AG09319 (cell line): ENCODE measurements at regions not wholly inside any gene's neighbourhood (a gene's known extent, or its start where the extent isn't known, plus 50 kb on each side); places are given as distances from the start of the nearest gene placed in this dataset.
"Not testable (repeated sequence)": the region's sequence is repeated elsewhere in the genome, so short reads cannot be mapped to it uniquely, and the experiment has no call there.

ENCODE experiments used
- DNase-seq: peaks from one replicate; pipeline ENCODE4 v3.0.0-alpha.2; 2010; ENCODE audit warnings: low read depth; ENCODE audit errors: extremely low read depth
- TF ChIP-seq, protein P1 (sequence below): IDR thresholded peaks from 2 replicates; pipeline ENCODE4 v1.5.1; 2011; ENCODE audit warnings: low read depth, mild to moderate bottlenecking, inconsistent platforms, low read length, moderate library complexity

DNA sequence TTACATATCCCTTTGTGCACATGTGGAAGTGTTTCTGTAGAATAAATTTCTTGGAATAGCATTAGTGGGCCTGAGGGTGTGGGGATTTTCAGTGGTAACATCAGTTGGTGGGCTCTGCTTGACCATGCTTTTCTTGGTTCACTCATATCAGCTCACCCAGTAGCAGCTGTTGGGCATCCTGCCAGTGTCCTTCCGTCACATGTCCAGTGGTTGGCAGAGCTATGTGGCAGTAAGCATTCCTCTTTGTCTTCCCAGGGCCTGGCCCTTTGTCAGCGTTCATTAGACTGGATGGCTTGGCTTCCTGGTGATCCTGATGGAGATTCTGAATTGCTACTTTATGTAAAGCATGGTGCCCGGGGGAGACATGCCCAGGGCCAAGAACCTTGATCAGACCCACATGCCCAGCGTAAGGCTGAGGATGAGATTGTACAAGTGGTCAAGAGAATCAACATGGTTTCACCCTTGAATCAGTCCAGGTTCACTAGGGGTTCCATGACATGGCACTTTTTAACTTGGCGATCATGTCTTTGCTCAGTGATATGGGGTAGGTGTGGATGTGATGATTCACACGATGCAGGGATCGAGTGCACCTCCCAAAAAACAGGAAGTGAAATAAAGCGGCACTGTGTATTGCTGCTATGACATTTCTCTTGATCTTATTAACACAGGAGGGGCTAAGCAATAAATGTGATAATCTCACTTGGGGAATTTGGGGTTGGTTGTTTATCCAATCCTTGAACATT, 72.1 kb upstream of the IGFBP7 start:
- DNase-seq = no peak
- TF ChIP-seq, protein P1, sequence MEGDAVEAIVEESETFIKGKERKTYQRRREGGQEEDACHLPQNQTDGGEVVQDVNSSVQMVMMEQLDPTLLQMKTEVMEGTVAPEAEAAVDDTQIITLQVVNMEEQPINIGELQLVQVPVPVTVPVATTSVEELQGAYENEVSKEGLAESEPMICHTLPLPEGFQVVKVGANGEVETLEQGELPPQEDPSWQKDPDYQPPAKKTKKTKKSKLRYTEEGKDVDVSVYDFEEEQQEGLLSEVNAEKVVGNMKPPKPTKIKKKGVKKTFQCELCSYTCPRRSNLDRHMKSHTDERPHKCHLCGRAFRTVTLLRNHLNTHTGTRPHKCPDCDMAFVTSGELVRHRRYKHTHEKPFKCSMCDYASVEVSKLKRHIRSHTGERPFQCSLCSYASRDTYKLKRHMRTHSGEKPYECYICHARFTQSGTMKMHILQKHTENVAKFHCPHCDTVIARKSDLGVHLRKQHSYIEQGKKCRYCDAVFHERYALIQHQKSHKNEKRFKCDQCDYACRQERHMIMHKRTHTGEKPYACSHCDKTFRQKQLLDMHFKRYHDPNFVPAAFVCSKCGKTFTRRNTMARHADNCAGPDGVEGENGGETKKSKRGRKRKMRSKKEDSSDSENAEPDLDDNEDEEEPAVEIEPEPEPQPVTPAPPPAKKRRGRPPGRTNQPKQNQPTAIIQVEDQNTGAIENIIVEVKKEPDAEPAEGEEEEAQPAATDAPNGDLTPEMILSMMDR = no peak

DNA sequence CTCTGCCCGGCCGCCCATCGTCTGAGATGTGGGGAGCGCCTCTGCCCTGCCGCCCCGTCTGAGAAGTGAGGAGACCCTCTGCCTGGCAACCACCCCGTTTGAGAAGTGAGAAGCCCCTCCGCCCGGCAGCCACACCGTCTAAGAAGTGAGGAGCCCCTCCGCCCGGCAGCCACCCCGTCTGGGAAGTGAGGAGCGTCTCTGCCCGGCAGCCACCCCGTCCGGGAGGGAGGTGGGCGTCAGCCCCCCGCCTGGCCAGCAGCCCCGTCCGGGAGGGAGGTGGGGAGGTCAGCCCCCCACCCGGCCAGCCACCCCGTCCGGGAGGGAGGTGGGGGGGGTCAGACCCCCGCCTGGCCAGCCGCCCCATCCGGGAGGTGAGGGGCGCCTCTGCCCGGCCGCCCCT, 63.0 kb upstream of the IGFBP7 start:
- not testable (repeated sequence) for DNase-seq

DNA sequence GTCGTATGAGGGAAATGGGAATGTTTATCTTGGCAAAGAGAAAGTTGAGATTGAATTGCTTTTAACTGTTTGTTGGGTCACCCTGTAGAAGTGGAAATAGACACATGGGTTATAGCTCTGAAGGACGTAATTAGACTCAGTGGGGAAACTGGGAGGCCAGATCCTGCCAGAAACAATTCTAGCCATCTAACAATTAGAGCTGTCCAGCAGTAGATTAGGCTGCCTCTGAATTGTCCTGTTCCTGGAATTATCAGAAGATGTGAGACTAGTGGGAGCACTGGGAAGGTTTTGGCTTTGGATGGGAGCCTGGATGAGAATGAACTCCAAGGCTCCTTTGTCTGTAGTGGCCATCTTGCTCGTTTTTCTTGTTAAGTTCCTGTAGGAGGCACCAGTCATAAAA, 61.9 kb upstream of the IGFBP7 start:
- no peak for DNase-seq
- TF ChIP-seq, protein P1 = no peak

DNA sequence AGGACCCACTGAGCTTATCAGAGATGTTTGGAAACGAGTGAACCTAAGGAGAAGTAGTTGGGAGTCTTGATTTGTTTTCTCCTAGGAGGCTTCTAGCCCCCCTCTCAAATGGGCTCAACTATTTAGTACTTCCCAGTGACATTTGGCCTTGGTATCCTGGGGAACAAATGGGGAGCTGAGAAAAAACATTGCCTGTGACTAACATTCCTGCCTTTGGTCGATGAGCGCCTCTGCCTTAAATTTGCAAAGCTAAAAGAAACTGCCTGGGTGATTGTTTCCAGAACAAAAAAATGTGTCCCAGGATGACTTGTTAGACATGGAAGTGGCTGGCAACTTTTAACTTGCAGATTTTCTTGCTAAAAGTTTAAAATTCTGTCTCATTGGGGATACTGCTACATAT, 58.8 kb upstream of the IGFBP7 start:
- DNase-seq = no peak
- TF ChIP-seq, protein P1 = no peak

DNA sequence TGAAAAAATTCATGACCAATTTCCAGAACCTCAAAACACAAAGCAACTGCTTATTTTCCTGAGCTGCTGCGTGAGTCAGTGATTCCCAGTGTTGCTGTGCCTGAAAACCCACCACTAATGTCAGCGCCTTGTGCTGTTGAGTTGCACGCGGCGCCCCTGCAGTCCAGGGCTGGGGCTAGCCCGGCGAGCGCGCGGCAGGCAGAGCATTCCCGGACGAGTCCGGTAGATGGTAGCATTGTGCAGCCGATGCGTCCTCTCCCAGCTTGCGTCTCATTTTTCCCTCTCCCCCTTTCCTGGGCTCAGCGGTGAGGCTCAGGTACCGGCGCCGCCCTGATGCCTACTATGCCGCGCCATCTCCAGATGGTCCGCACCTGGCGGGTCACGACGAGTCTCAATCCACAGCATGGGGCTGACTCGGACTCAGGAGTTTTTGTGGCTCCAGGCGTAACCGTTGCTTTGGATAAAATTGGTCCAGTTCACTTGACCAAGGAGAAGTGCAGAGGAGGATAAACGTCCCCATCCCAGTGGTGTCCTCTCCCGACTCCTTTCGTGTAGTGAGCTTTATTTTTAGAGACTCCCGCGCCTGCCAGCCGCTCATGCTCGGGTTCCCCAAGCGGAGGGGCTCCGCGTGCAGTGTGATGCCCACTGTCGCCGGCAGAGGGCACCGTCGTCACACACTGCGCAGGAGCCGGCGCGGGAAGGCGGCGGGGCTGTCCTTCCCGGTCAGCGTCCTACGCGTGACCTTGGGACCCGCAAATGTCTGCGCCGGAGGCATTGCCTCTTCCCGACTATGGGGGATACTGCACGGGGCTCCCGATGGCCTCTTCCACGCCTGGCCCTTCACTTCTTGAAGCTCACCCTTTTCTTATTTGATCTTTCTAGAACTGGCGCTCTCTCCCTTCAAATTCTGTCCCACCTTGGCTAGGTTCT, 53.6 kb upstream of the IGFBP7 start:
- TF ChIP-seq, protein P1 = peak; percentile 91

DNA sequence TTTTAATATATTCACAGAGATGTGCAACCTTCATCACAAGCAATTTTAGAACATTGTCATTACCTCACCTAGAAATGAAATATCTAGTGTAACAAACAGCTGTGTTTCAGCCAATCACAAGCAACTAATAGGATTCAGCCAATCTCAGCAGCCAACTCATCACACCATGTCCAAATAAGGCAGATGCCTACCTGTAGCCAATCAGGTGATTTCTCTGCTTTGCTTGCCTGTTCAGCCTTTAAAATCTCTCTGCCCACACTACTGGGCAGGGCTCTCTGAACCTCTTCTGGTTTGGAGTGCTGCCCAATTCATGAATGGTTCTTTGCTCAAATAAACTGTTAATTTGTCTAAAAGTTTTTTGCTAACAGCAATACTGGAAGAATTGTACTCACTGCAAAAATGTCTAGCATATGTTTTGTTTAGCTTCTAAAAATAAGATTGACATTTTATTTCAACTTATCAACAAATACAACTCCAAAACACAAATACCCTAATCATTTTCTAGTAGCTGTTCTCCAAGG, 52.4 kb upstream of the IGFBP7 start:
- DNase-seq = no peak
- TF ChIP-seq, protein P1 = no peak

More for the DNA sequence above, 53.6 kb upstream of the IGFBP7 start:
- DNase-seq = peak; percentile 41
